ENCODE measurements at regions not wholly inside any gene's neighbourhood (a gene's known extent, or its start where the extent isn't known, plus 50 kb on each side); places are given as distances from the start of the nearest gene placed in this dataset.
A peak's percentile ranks its signal among the peaks of the same experiment; 100 is the strongest.

DNA sequence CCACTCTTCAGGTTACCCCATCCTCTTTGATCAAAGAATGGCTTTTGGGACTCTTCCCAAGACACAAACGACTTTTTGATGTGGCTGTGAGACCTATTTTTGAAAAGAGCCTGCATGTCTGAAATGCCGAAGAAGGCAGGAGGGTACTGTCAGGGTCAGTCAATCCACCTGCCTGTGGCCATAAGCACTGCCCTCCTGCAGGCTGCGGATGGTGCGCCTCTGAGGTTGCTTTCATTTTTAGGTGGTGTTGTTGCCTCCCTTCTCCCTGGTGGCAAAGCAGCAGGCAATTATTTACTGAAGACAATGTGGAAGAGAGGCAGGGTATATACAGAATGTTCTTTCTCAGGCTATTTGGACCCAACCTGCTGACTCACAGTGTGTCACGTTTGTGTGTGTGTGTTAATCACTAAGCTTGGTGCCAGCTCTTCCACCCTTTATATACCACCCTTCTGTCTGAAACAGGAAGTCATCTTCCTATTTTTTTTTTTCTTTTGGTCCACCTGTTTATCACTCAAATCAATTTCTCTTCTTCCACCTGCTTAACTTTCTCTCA lies 1421.2 kb upstream of the CELF2 start:
- ChIA-PET POLR2A (no interaction called here), CTCF (interaction anchor here (1.2 to 2.3 kb wide), 3 partner anchors 12 to 265 kb away, joined by 4 to 12 read pairs (median 12); no protein-coding TSS in a partner anchor)
- H3K27ac ChIP-seq (ENCODE audit: low read depth, low read length), result no peak overlapping the region
- DNase-seq (ENCODE audit: low read depth, low spot score), result no peak
- H3K9me3 ChIP-seq (ENCODE audit: control insufficient read depth, insufficient read depth, low read length), result no peaks in the 10 kb centered on the region
- TF ChIP-seq, protein P1, sequence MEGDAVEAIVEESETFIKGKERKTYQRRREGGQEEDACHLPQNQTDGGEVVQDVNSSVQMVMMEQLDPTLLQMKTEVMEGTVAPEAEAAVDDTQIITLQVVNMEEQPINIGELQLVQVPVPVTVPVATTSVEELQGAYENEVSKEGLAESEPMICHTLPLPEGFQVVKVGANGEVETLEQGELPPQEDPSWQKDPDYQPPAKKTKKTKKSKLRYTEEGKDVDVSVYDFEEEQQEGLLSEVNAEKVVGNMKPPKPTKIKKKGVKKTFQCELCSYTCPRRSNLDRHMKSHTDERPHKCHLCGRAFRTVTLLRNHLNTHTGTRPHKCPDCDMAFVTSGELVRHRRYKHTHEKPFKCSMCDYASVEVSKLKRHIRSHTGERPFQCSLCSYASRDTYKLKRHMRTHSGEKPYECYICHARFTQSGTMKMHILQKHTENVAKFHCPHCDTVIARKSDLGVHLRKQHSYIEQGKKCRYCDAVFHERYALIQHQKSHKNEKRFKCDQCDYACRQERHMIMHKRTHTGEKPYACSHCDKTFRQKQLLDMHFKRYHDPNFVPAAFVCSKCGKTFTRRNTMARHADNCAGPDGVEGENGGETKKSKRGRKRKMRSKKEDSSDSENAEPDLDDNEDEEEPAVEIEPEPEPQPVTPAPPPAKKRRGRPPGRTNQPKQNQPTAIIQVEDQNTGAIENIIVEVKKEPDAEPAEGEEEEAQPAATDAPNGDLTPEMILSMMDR (IDR thresholded peaks at IDR 0.05; ENCODE audit: low read depth, low read length), result no peak
- H3K4me3 ChIP-seq (ENCODE audit: low read depth, low read length), result no peak overlapping the region
- H3K27me3 ChIP-seq (ENCODE audit: control insufficient read depth, insufficient read depth, low read length), result no peaks in the 10 kb centered on the region

DNA sequence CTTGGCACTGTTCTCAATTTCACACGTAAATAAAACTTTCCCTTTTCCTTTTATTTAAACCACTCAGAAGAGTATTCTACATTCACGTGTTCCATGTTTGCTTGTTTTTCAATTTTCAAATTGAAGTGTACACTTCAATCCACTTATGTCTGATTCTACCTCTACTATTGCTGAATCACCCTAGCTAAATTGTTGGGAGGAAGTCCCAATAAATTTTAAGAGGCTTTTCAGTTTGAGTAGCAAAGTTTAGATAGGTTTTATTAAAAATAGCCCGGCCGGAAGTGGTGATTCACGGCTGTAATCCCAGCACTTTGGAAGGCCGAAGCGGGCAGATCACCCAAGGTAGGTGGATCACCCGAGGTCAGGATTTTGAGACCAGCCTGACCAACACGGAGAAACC lies 1414.7 kb upstream of the CELF2 start:
- Histone ChIP-seq H3K27ac (ENCODE audit: low read depth, low read length) (no peak overlapping the region), H3K9me3 (ENCODE audit: control insufficient read depth, insufficient read depth, low read length) (0 out of 2 replicates have a peak, but pooled peaks cover 2% of the 10 kb centered on the region), H3K4me3 (ENCODE audit: low read depth, low read length) (no peak overlapping the region), H3K27me3 (ENCODE audit: control insufficient read depth, insufficient read depth, low read length) (no peaks in the 10 kb centered on the region)
- POLR2A ChIA-PET, result no interaction called here
- TF ChIP-seq, protein P1 (IDR thresholded peaks at IDR 0.05; ENCODE audit: low read depth, low read length), result no peak
- CTCF ChIA-PET, result no interaction called here
- no peak for DNase-seq (ENCODE audit: low read depth, low spot score)

DNA sequence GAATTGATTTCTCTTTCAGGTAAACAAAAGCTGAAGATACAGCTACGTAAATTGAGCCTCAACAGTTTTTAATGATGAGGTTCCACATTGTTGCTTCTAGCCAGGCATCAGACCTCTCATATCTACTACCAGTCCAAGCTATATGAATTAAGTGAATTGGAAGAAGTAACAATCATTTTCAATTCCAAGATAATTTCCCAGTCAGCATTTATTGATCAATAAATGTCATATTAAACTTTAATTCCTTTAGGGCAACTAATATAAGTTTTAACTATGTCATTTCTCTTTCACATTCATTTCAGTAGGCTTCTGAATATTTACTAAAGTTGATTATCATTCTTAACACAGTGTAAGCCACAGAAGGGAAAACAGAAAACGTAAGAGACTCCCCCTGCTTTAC lies 1413.7 kb upstream of the CELF2 start:
- Histone ChIP-seq H3K4me3 (ENCODE audit: low read depth, low read length) (no peak overlapping the region), H3K27me3 (ENCODE audit: control insufficient read depth, insufficient read depth, low read length) (no peaks in the 10 kb centered on the region), H3K27ac (ENCODE audit: low read depth, low read length) (no peak overlapping the region), H3K9me3 (ENCODE audit: control insufficient read depth, insufficient read depth, low read length) (0 out of 2 replicates have a peak, but pooled peaks cover 2% of the 10 kb centered on the region)
- no peak for DNase-seq (ENCODE audit: low read depth, low spot score)
- CTCF ChIA-PET, result interaction anchor here (0.6 kb wide), 3 partner anchors 166 to 1666 kb away, joined by 3 to 5 read pairs (median 3); no protein-coding TSS in a partner anchor
- TF ChIP-seq, protein P1 (IDR thresholded peaks at IDR 0.05; ENCODE audit: low read depth, low read length), result no peak
- POLR2A ChIA-PET, result no interaction called here

DNA sequence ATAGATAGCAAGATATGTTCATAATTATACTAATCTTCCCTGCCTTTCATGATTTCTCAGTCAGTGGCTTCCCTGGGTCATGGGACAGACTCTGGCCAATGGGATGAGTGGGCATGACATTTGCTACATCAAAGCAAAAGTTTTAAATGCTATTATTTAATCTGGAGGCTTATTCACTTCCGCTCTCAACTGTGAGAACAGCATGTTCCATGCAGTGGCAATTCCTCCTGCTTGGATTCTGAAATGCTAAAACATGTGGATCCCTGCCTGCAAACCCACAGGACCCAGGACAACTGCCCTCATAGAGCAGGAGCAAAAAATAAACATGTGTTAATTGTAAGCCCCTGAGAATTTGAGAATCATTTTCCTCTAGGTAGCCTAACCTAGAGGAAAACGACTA lies 1412.4 kb upstream of the CELF2 start:
- no peak for DNase-seq (ENCODE audit: low read depth, low spot score)
- ChIA-PET CTCF (interaction anchor here (0.8 kb wide), 1 partner anchor 931 kb away, joined by 3 read pairs; no protein-coding TSS in a partner anchor), POLR2A (no interaction called here)
- no peak overlapping the region for H3K27ac ChIP-seq (ENCODE audit: low read depth, low read length)
- no peak overlapping the region for H3K4me3 ChIP-seq (ENCODE audit: low read depth, low read length)
- 0 out of 2 replicates have a peak, but pooled peaks cover 2% of the 10 kb centered on the region for H3K9me3 ChIP-seq (ENCODE audit: control insufficient read depth, insufficient read depth, low read length)
- TF ChIP-seq, protein P1 (IDR thresholded peaks at IDR 0.05; ENCODE audit: low read depth, low read length), result no peak
- H3K27me3 ChIP-seq (ENCODE audit: control insufficient read depth, insufficient read depth, low read length), result no peaks in the 10 kb centered on the region

DNA sequence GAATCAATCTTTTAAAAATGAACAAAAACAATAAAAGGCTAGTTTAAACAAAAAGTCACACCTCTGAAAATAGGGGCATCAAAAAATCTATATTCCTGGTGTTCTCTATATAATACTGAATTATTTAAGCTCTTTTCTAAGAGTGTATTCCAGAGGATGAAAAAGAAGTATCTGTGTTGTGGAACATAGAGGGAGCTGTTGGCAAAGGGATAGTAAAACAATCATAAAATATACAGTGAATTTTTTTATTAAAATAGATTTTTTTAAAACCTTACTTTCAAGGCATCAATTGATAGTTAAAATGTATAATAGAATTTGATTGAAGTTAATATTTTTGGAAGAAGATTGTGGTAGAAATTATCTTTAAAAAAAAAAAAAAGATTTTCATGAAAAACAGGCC lies 1409.1 kb upstream of the CELF2 start:
- CTCF ChIA-PET, result interaction anchor here (0.6 to 2.4 kb wide), 45 partner anchors 9 to 1663 kb away, joined by 3 to 25 read pairs (median 4); no protein-coding TSS in a partner anchor
- Histone ChIP-seq H3K27ac (ENCODE audit: low read depth, low read length) (no peak overlapping the region), H3K4me3 (ENCODE audit: low read depth, low read length) (no peak overlapping the region), H3K9me3 (ENCODE audit: control insufficient read depth, insufficient read depth, low read length) (no peaks in the 10 kb centered on the region), H3K27me3 (ENCODE audit: control insufficient read depth, insufficient read depth, low read length) (no peaks in the 10 kb centered on the region)
- no peak for DNase-seq (ENCODE audit: low read depth, low spot score)
- POLR2A ChIA-PET, result interaction anchor here (0.7 kb wide), 2 partner anchors 177 to 722 kb away, joined by 3 to 5 read pairs; no protein-coding TSS in a partner anchor
- TF ChIP-seq, protein P1 (IDR thresholded peaks at IDR 0.05; ENCODE audit: low read depth, low read length), result peak; percentile 68

Measured in AG04450 (cell line).